ENCODE measurements at regions not wholly inside any gene's neighbourhood (a gene's known extent, or its start where the extent isn't known, plus 50 kb on each side); places are given as distances from the start of the nearest gene placed in this dataset.

- no peak for DNase-seq (ENCODE audit: low spot score)
- TF ChIP-seq CTCF (IDR thresholded peaks at IDR 0.05; ENCODE audit: extremely low read depth, missing control alignments) = no peak
Observed at GRCh38 chr1:184141361-184141880, 89.9 kb downstream of the TSEN15 start.

- DNase-seq (ENCODE audit: low spot score) = no peak
- TF ChIP-seq CTCF (IDR thresholded peaks at IDR 0.05; ENCODE audit: extremely low read depth, missing control alignments) = no peak
Observed at GRCh38 chr1:184143449-184143848, 91.9 kb downstream of the TSEN15 start.

- TF ChIP-seq CTCF (IDR thresholded peaks at IDR 0.05; ENCODE audit: extremely low read depth, missing control alignments) = no peak
- no peak for DNase-seq (ENCODE audit: low spot score)
Observed at GRCh38 chr1:184145083-184145482, 93.6 kb downstream of the TSEN15 start.

GRCh38 chr1:184146202-184146601, 94.7 kb downstream of the TSEN15 start:
- no peak for TF ChIP-seq CTCF (IDR thresholded peaks at IDR 0.05; ENCODE audit: extremely low read depth, missing control alignments)
- no peak for DNase-seq (ENCODE audit: low spot score)

- DNase-seq (ENCODE audit: low spot score) = no peak
- no peak for TF ChIP-seq CTCF (IDR thresholded peaks at IDR 0.05; ENCODE audit: extremely low read depth, missing control alignments)
Observed at GRCh38 chr1:184150776-184151531, 99.4 kb downstream of the TSEN15 start.

- no peak for DNase-seq (ENCODE audit: low spot score)
- no peak for TF ChIP-seq CTCF (IDR thresholded peaks at IDR 0.05; ENCODE audit: extremely low read depth, missing control alignments)
Observed at GRCh38 chr1:184152434-184152898, 100.9 kb downstream of the TSEN15 start.

GRCh38 chr1:184152974-184153373, 101.4 kb downstream of the TSEN15 start:
- TF ChIP-seq CTCF (IDR thresholded peaks at IDR 0.05; ENCODE audit: extremely low read depth, missing control alignments) = no peak
- DNase-seq (ENCODE audit: low spot score) = no peak

Measured in GM20000 (cell line).